NCI-H524 treated with DMSO at 0.1 percent for 48 hours (cell line): ENCODE measurements at regions not wholly inside any gene's neighbourhood (a gene's known extent, or its start where the extent isn't known, plus 50 kb on each side); places are given as distances from the start of the nearest gene placed in this dataset.
"Not testable (repeated sequence)": the region's sequence is repeated elsewhere in the genome, so short reads cannot be mapped to it uniquely, and the experiment has no call there.

ENCODE experiments used
- DNase-seq: peaks from one replicate; lab custom pipeline; 2025; lab: John Stamatoyannopoulos, UW

DNA sequence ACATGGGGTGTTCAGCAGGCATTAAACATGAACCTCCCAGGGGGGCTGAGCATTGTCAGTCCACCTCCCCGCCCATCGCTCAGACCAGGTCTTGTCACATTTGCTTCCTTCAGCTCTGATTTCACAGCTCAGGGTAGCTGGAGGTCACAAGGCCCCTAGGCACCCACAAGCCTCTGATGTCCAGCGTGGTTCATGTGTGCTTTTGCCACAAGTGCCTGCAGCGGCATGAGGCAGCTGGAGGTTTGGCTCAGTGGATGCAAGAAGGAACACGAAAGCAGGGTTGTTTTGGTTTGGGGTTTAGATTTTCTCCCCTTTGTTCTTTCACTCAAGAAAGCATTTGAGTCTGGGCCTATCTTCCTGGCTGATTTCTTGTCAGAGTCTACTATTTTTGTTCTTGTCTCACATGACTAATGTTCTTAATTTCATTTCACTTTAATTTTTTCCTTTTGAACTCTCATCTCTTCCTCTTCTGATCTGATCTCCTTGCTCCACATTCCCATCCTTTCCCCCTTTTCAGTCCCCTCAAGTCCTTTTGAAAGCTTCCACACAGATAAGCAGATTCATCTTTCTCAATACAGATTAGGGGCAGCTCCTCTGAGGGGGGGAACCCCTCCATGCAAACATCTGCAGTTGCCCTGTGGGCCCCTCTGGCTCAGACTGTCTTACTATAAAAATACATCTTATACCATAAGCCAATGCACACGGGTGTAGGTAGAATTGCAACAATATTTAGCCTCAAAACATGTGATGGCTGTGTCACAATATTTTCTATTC, 68.1 kb upstream of the CEP85L start:
- no peak for DNase-seq

DNA sequence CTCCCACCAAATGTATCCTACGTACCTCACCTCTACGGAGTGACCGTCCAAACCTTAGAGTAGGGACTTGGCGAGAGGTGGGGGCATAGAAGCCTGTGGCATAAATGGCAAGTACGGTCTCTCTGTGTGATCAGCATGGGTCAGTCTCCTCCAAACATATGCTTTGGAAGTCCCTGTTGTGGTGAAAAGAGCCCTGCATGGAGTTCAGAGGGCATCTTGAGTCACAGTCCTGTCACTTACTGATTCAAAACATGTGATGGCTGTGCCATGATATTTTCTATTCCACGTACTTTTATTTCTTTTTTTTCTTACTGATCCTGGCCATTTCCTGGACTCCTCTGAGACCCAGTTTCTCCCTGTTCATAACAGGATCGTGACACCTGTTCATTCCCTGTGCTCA, 67.5 kb upstream of the CEP85L start:
- DNase-seq = no peak

DNA sequence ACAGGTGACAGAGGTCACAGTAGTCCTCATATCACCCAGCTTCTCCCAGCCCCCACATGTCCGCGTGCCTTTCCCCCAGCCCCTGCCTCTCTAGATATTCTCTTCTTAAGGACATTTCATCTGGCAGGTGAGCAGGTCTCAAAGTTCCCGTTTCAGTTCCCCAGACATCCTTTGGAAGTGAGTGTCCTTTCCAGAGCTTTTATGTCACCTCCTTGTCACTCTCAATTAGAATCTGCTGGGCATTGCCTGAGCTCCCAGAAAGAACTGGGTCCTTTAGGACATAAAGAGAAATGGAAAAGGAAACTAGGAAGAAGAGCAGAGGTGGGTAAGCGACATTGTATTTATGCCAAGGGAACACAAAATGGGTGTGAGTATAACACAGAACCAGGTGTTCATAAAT, 66.9 kb upstream of the CEP85L start:
- DNase-seq = no peak

DNA sequence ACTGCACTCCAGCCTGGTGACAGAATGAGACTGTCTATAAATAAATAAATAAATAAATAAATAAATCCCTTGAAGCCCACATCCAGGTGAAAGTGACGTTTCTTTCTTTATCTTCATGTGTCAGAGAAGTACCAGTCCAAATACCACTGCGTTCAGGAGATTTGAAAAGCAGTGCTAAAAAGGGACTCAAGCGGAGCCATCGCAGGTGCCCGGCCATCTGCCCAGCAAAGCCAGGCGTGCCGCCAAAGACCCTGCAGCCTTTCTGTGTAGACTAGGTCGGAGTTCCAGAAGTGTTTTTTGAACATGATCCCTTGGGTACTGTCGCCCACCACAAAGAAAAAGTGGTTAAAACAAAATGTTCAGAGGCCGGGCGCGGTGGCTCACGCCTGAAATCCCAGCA, 65.7 kb upstream of the CEP85L start:
- no peak for DNase-seq

DNA sequence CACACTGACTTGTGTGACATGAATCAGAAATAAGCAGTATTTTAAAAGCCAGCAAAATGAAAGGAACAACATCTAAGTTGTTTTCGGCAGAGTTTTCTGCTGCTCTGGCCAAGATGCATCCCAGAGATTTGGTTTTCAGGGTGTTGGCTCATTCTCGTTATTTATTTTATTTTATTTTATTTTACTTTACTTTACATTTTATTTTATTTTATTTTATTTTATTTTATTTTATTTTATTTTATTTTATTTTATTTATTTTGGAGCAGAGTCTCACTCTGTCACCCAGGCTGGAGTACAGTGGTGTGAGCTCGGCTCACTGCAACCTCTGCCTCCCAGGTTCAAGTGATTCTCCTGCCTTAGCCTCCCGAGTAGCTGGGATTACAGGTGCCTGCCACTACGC, 64.5 kb upstream of the CEP85L start:
- DNase-seq = not testable (repeated sequence)

DNA sequence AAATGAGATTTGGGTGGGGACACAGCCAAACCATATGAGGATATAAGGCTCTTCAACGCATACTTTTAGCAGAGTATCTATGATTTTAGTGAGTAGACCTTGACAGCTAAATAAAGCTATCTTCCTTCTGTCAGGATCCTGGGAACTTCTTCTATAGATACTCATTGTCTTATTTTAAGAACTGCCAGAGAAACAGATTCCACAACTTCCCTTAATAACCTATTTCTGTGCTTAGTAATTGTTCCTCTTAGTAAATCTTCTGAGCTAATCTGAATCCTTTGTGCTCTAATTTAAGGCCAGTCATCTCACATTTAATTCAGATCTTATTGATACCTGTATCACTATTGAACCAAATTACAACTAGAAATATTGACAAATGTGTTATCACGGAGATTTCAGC, 64.0 kb upstream of the CEP85L start:
- DNase-seq = no peak

DNA sequence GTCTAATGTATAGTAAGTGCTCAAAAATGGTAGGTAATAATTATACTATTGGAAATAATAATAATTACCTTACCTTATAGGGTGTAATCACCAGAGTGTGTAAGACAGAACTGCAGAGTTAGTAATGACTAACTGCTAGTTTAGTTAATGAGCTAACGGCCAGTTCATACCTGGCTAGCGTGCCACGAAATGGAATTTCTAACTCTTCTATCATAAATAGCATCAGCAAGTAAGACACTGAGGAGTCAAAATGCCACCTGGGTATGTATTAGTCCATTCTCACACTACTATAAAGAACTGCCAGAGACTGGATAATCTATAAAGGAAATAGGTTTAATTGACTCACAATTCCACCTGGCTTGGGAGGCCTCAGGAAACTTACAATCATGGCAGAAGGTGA, 63.4 kb upstream of the CEP85L start:
- no peak for DNase-seq

DNA sequence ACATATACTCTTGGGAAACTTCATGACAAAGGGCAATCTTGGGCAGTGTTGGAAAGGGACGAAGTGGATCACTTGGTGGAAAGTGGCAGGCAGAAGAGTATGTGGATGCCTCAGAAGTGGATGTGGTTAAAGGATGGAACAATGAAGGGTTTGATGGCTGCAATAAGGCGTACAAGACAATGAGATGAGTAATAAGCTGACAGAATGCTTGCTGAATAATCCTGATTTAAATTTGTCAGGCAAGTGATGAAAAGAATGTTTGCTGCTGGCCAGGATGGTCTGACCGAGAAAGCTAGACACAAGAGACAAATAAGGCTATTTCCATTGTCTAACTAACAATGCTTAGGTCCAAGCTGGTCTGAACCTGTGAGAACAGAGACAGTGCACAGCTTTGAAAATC, 61.6 kb upstream of the CEP85L start:
- no peak for DNase-seq

DNA sequence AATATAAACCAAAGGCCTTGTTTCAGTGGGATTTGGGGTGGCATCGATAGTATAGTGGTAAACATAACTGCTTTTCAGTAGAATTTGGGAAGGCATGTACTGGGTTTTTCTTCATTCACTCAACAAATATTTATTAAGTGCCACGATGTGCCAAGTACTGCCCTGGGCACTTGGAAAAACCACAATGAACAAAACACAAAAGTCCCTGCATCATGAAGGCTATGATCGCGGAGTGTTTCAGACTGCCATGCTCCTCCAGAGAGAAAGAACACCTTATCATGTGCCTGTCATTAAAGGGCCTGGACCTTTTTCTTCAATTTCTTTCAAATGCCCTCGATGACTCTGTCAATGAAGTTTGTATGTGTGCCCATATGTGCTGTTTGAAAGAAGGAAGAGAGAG, 59.2 kb upstream of the CEP85L start:
- no peak for DNase-seq

DNA sequence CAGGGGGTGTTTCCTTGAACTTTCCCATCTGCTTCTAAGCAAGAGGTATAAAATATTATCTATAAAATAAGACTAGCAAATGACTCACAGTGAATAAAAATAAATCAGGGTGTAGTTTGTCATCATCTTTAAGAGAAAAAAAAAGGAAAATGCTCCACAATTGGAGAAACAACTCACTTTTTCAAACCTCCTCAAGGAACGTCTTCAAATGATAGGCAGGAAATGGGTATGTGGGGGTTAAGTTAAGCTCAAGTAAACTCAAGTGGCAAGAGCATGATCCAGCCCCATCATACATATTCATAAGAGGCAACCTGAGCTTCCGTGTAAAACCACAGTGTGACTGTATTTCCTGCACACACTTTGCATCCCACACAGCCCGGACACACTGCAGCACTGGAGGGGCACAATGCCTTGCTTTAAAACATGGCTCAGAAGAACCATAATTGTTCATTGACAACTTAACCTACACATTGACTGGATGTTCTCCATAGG, 58.5 kb upstream of the CEP85L start:
- peak; percentile 73 for DNase-seq

DNA sequence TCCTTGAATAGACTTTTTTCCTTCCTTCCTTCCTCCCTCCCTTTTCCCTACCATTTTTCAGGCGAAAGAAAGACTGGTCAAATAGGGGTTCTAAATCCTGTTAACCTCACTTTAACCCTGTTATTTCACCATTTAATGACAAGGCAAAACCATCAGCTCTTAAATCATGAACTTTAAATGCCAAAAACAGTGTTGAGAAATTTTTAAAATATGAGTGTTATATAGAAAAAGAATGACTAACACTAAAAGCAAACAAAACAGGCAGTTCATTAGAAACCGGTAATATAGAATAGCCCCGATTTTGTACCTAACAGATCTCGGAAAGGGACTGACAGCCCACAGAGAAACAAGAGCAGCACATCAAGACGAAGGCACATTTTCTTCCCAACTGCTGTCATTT, 57.4 kb upstream of the CEP85L start:
- DNase-seq = no peak

DNA sequence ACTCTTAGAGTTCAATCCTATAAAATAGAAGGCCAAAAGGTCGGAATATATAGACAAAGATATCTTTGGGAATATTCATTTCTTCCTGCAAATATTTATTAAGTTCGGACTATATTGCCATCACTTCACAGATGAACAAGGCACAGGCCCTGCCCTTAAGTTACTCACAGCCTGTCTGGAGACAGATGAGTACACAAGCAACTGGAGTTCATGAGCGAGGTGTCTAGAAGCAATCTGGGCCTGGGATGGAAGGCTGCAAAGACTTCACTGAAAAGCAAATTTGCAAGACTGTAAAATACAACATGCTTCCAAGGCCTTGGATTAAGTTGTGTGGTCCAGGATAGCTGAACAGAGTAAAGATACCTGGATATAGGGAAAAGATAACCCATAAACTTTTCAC, 56.7 kb upstream of the CEP85L start:
- no peak for DNase-seq

DNA sequence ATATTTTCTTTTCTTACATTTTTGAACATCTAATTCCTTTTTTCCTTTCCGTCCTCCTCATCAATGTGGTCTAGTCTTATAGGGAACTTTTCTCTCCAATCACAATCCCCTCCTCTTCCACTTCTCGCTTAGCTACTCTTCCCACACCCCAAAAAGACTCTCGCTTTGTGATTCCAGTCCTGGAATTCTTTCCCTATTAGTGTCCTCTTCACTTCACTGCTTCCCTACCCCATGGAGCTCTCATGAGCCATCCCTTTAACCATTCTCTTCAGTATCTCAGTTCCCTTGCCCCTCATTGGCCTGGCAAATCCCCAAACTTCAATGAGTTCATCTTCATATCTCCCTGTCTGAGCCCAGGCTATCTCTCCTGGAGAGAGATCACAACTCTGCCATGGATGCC, 55.3 kb upstream of the CEP85L start:
- DNase-seq = no peak

DNA sequence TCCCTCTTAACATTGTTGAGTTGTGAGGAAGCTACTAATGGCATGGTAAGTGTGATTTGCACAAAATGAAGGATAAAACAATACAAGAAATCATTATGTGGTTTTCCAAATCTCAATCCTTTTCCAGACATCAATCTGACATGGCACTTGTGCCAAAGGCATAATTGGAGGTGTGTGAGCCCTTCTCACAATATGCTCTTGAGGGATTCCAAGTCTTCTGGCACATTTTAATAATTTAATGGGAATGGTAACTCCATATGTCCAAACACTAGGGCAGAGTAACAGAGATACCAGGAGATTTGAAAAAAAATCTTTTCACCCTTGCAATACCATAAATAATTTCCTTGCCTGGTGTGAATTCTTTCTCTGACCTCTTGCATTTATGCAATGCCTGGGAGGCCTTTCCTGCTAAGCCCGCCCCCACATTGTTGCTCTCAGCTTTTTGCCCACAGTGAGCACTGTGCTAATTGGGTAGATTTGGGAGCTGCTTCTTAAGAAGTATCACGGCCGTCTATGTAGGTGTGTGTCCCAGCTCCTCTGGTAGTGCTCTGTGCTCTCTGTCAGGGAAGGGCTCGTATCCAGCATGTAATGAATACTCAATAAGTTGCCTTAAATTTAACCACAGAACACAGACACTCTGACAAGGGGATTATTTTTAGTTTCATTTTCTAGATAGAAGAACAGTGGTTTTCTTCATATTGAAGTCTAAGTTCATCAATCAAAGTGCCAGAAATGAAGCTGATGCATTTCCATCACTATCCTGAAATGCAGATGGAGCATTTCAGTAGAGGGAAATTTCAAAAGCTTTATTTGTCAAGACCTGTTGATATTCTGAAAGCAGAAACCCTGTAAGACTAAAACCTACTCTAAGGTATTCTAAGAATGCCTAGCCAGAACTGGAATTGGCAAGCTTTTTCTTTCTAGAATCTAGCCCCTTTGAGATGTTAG, 54.4 kb upstream of the CEP85L start:
- no peak for DNase-seq

DNA sequence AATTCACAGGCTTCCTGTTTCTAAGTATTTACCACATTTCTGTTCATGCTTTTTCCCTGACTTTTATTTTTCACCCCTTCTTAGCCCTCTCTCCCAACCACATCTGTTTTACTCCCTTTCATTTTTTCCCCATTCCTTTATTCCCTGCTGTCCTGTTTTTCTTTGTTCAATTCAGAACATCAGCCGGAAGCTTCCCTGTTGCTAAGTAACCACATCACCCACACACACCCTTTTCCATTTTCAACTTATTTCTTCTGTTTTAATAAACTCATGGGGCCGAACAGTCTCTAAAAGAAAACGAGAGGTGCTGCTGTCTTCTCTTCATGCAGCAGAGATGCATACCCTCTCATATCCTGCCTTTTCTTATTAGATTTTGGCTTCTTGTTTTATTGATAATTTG, 53.5 kb upstream of the CEP85L start:
- no peak for DNase-seq

DNA sequence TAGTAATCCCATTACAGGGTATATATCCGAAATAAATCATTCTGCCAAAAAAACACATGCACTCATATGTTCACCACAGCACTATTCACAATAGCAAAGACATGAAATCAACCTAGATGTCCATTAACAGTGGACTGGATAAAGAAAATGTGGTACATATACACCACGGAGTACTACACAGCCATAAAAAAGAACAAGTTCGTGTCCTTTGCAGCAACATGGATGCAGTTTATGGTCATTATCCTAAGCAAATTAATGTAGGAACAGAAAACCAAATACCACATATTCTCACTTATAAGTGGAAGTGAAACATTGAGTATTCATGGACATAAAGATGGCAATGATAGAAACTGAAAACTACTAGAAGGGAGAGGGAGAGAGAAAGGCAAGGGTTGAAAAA, 49.9 kb upstream of the CEP85L start:
- not testable (repeated sequence) for DNase-seq
